Upper lobe of left lung (tissue), 4 donors: ENCODE measurements at regions not wholly inside any gene's neighbourhood (a gene's known extent, or its start where the extent isn't known, plus 50 kb on each side); places are given as distances from the start of the nearest gene placed in this dataset.

Experiments
- CTCF ChIP-seq, 6 experiments: fragments of 450-650 bp in 4 of 6; fragments of 200-600 bp in 2 of 6; sonication (generic) in 2 of 6; IDR thresholded peaks; one replicate each; pipeline ENCODE4 v1.5.1; 2016 to 2019; ENCODE audit warnings: antibody characterized with exemption in 6 of 6
- EP300 ChIP-seq, 4 donors: sonication (generic); formaldehyde crosslinking; IDR thresholded peaks; one replicate each; pipeline ENCODE4 v1.5.1; 2017; ENCODE audit warnings: antibody characterized with exemption in 4 of 4, control low read depth in 2 of 4

GRCh38 chr2:117514371-117514770 lies 300.1 kb upstream of the DDX18 start:
- TF ChIP-seq CTCF (IDR thresholded peaks at IDR 0.05) (no peak), EP300 (IDR thresholded peaks at IDR 0.05) (no peak)
